NCI-H1436 treated with DMSO at 0.1 percent for 48 hours (cell line): ENCODE measurements at regions not wholly inside any gene's neighbourhood (a gene's known extent, or its start where the extent isn't known, plus 50 kb on each side); places are given as distances from the start of the nearest gene placed in this dataset.
"Not testable (repeated sequence)": the region's sequence is repeated elsewhere in the genome, so short reads cannot be mapped to it uniquely, and the experiment has no call there.

Source experiments
- DNase-seq: peaks from one replicate; lab custom pipeline; 2025; lab: John Stamatoyannopoulos, UW

GRCh38 chr1:229885568-229886495 is 181.2 kb upstream of the GALNT2 start:
- DNase-seq, result no peak

DNA sequence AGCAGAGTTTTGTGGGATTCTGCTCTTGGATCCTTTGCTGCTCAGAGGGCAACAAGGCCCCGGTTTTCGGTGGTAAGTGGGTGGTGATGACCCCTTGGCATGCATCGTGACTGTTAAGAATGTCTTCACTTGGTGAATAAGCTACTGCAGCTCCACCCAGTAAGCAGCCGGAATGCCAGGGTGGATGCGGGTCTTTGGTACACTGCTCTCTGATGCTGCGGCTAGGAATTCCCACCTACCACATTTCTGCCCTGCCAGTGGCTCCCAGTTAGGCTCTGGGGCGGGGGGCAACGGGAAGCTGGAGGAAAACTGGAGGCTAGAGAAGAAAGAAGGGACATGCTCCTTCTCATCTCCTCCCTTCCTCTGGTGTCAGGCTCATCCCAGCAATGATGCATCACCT is 180.4 kb upstream of the GALNT2 start:
- no peak for DNase-seq

GRCh38 chr1:229887043-229887822 is 179.8 kb upstream of the GALNT2 start:
- no peak for DNase-seq

DNA sequence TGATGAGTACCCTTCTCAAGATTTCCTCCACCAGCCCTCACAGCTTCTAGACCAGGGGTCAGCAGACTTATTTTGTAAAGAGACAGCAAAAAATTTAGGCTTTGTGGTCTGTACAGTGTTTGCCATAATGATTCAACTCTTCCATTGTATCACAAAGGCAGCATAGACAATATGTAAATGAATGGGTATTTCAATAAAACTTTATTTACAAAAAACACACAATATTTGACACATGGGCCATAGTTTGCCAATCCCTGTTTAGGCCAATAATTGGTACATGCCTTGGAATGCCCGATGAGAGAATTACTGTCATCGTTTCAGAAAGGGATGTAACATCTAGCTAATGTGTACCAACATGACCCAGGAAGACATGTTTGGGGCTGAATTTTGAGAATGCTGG is 178.9 kb upstream of the GALNT2 start:
- no peak for DNase-seq

DNA sequence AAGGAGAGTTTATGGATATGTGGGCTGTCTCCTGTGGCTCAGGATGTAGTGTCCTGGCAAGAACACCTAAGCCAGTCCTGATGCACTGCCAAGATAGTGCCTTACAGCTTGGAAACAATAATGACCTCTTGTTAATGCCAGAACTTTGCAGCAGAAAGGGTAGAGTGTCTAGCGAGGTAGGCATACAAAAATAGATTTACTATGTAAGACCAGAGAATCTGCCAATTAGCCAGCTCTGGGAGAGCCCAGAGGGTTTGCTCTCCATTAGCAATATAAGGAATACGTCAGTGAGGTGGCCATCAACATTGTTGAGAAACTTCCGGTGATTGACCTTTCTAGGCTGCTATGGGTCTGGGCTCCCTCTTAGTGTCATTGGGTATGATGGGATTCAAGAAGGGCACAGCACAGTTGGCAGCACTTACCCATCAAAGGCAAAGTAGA is 178.5 kb upstream of the GALNT2 start:
- no peak for DNase-seq

- no peak for DNase-seq
Measured at GRCh38 chr1:229889031-229889517, 178.0 kb upstream of the GALNT2 start.

- DNase-seq, result no peak
Measured at GRCh38 chr1:229891227-229891626, 175.8 kb upstream of the GALNT2 start.

GRCh38 chr1:229892515-229893117 is 174.4 kb upstream of the GALNT2 start:
- DNase-seq, result no peak

DNA sequence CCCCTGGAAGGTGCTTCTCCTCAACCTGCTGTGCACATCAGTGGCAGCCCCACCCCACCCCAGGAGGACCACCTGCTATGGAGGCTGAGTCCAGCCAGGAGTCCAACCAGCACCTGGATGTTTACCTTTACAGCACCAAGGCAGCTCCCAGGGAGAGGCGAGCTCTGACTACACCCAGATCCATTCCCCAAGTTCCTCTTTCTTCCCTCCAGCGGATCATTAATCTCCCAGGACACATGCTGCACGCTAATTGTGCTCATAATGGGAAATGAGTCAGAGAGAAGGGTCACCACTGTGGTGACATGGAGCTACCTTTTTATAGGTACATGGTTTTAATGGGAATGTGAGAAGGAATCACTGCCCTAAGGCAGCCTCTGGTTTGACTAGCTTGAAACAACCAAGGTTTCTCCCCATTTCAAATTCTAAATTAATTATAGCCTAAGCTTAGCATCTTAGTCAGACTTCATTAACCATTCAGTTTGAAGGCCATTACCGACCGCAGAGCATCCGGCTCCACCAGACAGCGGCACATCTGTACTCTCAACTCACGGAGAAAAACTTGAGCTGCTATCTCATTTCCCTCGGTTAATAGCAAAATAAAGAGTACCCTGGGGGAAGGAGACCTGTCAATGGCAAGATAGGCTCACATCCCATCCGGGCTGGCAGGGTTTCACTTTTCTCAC is 173.1 kb upstream of the GALNT2 start:
- DNase-seq, result no peak

DNA sequence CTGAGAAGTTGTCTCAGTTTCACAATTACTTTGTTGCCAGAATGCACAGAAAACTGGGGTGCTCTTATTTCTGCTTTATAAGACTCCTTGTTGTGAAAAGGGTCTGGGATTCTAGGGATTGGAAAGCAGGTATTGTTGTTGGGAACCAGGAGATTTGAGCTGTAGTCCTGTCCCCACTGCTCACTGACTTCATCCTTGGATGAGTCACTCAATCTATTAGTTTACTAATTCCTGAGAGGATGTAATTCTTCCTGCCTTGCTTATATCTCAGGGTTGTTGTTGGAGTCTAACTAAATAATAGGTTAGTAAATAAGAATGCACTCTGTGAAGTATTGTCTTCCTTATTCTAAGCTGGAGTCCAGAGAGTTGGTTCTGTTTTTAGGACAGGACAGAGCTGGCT is 172.5 kb upstream of the GALNT2 start:
- DNase-seq, result no peak

DNA sequence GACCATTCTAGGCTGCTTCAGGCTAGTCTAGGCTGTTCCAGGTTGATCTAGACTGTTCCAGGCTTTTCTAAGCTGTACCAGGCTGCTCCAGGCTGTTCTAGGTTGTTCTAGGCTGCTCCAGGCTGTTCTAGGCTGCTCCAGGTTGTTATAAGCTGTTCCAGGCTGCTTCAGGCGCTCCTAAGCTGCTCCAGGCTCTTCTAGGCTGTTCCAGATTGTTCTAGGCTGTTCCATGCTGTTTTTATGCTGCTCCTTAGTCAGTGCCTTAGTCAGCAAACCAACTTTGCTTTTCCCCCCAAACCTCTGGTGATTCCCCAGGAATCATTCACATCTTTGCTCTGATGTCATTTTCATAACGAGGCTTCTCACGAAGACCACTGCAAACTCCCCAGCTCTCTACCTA is 171.4 kb upstream of the GALNT2 start:
- no peak for DNase-seq

- DNase-seq, result no peak
Measured at GRCh38 chr1:229896306-229896705, 170.7 kb upstream of the GALNT2 start.

- DNase-seq, result no peak
Measured at GRCh38 chr1:229896861-229897260, 170.2 kb upstream of the GALNT2 start.

DNA sequence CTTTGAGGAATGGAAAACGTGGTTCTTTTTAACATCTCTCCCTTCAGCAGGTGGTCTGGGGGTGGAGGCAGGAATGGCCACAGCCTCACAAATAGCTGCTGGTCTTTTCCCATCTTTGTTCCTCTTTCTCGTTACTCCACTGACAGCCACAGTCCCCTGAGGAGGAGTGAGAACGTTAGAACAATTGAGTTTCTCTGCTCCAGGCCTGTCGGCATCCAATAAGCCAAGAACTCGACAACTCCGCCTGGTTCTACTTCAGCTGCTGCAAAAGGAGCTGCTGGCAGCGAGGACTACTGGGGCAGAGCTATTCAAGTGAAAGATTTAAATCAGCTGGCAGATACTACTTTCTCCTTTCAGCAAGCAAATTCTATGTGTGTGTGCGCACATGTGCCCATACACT is 169.5 kb upstream of the GALNT2 start:
- DNase-seq, result no peak

GRCh38 chr1:229900220-229900619 is 166.8 kb upstream of the GALNT2 start:
- no peak for DNase-seq

DNA sequence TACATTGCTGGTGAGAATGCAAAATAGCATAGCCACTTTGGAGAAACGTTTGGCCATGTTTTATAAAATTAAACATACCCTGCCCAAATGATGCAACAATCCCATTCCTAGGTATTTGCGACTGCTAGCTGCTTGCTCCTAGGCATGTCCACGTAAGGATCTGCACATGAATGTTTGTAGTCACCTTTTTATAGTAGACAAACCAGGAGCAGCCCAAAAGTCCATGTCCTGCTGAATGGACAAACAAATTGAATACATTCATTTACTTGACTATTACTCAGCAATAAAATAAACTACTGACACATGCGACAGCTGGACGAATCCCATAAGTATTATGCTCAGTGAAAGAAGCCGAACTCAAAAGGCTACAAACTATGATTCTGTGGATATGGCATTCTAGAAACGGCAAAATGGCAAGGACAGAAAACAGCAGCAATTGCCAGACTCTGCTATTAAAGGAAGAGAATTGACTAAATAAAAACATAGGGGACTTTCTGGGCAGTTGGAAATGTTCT is 161.9 kb upstream of the GALNT2 start:
- DNase-seq, result no peak

- no peak for DNase-seq
Measured at GRCh38 chr1:229905652-229906051, 161.4 kb upstream of the GALNT2 start.

GRCh38 chr1:229907884-229908638 is 159.0 kb upstream of the GALNT2 start:
- DNase-seq, result no peak

DNA sequence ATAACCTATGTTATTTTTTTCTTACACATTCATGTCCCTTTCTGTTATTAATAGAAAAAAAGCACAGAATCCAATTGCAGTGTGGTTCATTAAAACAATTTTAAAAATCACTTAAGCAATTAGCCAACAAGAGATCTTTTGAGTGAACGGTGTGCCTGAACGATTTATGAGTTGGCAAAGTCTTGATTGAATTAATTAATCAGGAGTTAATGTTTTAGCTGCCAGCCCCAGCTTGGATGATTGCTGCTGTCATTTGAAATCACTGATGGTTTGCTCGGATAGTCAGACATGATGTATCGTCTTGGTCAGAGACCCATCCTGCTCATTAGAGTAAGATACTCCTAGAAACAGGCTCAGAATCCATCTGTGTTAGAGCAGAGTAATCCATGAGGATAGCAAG is 158.3 kb upstream of the GALNT2 start:
- no peak for DNase-seq

- no peak for DNase-seq
Measured at GRCh38 chr1:229913489-229913888, 153.5 kb upstream of the GALNT2 start.

DNA sequence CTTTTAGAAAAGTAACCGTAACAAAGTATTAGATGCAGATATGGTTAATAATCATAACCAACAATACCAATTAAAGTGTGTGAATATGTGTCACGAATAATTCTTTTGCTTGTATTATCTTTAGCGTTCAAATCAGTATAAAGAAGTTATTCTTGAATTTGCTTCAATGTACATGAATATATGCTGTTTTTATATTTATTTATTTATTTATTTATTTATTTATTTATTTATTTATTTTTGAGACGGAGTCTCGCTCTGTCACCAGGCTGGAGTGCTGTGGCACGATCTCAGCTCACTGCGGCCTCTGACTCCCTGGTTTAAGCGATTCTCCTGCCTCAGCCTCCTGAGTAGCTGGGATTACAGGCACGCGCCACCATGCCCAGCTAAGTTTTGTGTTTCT is 147.6 kb upstream of the GALNT2 start:
- DNase-seq, result not testable (repeated sequence)
